Activated T-cell treated with anti-CD3 and anti-CD28 coated beads for 24 hours (primary cell): ENCODE measurements at regions not wholly inside any gene's neighbourhood (a gene's known extent, or its start where the extent isn't known, plus 50 kb on each side); places are given as distances from the start of the nearest gene placed in this dataset.

Source experiments
- DNase-seq: peaks from one replicate; pipeline ENCODE4 v3.0.0-alpha.2; 2020; ENCODE audit warnings: low read depth

DNA sequence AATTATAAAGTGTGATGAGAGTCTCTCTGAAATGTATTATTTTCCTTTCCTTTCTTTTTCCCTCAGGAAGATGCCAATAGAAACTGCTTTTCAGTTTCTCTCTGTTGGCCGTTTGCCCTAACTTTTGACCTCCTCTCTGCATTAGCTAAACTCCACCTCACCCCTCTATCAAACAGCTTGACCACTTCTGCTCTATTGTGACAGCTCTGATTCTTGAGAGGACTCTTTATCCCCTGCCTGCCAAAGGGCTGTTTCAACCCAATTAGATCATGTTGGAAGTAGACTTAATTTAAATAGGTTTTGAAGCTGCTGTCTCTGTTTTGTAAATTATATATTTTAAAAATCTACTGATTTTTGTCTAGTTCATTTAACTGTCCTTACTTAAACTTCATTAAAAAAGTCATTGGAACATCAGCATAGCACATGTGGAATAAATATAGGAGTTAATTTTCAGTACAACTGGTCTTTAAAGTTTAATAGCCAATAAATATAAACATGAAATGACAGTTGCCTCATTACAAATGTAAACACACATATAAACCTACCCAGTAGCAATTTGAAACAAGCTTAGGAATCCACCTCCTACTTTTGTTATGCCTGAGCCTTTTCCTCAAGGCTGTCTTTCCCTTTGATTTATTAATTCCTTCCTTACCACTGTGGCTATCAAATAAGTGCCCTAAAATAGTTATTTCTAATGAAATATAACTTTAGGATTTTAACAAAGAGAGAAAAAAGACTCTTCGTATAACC, 152.0 kb downstream of the CHRM3 start:
- no peak for DNase-seq

DNA sequence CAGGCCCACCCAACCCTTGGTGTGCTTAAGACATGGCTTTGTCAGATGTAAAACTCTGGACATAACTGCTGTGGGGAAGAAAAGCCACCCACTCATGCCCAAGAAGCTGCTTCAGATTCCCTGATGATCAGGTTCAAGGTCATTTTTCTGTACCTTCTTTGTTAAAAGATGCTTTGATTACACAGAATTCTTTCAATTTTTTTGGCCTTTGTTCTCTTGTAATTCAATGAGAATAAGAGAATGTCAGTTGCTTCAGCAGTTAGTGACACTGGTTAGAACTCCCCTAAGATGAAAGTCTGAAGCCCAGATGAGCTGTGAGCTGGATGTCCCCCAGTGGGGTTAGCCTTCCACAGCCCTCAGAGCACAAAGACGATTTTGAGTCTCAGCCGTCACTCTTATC, 152.7 kb downstream of the CHRM3 start:
- DNase-seq = no peak

DNA sequence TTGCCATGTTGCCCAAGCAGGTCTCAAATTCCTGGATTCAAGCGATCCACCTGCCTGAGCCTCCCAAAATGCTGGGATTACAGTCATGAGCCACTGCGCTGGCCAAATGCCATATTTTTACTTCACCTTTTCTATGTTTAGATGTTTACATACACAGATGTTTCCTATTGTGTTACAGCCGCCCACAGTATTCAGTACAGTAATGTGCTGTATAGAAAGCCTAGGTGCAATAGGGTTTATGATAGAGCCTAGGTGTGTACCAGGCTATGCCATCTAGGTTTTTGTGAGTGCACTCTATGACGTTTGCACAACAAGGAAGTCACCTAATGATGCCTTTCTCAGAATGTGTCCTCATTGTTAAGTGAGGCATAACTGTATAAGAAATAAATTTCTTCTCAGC, 153.4 kb downstream of the CHRM3 start:
- DNase-seq = no peak

- DNase-seq = no peak
These were observed 157.5 kb downstream of the CHRM3 start for GRCh38 chr1:239543873-239544272.

GRCh38 chr1:239545466-239545865, 159.1 kb downstream of the CHRM3 start:
- DNase-seq = no peak

- DNase-seq = no peak
These were observed 161.6 kb downstream of the CHRM3 start for GRCh38 chr1:239547987-239548386.

DNA sequence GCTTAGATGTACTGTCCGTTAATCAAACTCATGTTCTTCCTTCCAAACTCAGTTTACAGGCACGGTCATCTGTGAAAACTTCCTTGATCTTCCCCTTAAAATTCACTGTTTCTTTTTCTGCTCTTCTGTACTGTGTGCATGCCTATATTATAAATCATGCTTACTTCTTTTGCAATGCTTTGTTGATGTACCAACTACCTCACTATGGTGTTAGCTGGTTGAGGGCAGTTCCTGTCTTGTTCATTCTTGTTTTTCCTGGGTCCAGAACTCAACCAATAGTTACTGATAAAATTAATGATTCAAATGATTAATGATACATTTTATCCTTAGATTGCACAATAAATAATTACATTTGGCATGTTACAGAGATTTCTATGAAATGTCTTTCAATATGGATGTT, 163.8 kb downstream of the CHRM3 start:
- no peak for DNase-seq

DNA sequence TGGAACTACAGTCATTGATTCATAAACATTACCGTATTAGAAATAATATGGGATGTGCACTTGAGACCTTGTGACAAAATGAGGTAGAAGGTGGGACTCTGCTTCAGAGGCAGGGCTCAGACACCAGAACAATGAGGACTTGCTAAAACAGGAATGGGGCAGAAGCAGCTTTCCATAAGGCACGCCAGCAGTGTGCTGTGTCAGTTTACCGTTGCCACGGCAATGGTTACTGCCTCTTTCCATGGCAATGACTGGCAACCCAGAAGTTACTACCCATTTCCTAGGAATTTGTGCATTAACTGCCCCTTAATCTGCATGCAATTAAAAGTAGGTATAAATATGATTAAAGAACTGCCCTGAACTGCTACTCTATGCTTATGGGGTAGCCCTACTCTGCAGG, 169.0 kb downstream of the CHRM3 start:
- DNase-seq = no peak

DNA sequence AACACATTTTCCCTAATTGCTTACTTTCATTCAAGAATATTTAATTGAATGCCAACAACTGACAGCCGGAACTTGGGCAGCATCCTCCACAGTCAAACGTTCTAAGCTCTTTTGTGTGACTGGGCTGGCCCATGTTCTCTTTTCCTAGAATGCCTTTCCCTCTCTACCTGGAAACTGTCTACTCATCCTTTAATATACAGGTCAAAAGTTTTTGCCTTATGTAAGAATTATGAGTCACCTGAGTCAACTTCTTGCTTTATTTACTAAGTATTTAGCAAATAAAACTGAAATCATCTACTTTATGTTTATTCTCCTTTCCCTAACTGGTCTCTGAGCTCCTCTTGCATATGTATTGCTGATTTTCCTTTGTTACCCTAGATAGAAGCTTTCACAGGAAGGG, 172.2 kb downstream of the CHRM3 start:
- no peak for DNase-seq

GRCh38 chr1:239558991-239559390, 172.6 kb downstream of the CHRM3 start:
- no peak for DNase-seq

DNA sequence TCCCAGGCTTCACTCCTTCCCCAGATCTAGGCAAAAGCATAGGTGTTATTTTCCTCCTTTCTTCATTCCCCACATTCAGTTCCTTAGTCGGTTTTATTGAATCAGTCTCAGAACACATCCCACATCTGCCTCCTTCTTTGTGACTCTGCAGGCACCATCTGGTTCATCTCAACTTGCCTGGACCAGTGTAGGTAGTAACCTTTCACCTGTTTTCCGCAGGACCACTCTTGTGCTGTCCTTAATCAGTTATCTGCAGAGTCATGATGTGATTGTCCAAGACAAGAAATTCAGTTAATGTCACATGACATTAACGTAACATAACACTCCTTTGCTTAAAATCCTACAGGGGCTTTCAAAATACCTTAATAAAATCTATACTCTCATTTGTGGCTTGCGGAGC, 174.6 kb downstream of the CHRM3 start:
- no peak for DNase-seq

- no peak for DNase-seq
These were observed 175.7 kb downstream of the CHRM3 start for GRCh38 chr1:239562095-239562494.

DNA sequence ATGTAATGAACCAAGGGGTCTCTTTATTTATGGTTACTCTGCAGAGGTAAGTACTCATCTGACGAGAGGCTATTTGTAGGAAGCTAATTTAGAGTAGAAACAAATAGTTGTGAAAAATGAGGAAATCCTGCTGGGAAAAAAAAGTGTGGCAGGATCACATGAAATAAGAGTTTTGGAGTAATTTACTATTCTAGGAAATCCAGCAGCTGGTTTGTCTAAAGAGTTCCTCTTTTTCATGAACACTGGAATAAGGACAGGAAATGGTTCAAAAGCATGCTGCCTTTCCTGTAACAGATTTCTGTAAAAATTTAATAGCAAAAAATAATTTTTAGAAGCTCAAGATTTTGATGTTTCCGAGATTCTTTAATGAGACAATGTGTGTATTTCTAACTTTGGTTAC, 177.3 kb downstream of the CHRM3 start:
- no peak for DNase-seq

DNA sequence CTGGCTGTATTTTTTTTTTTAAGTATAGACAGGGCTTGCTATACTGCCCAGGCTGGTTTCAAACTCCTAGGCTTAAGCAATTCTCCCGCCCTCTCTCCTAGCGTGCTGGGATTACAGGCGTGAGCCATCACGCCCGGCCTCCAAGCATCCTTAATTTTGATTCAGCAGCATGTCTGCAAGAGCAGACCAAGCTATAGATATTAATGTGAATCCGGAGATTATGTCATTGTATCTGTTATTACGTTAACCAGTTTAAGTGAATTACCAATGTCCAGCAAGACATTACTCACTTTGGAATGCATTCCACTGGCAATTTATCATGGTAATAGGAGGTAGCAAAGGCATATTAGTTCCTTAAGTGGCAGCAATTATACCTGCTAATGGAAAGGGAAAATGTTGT, 179.7 kb downstream of the CHRM3 start:
- no peak for DNase-seq

GRCh38 chr1:239570878-239571277, 184.5 kb downstream of the CHRM3 start:
- DNase-seq = no peak

DNA sequence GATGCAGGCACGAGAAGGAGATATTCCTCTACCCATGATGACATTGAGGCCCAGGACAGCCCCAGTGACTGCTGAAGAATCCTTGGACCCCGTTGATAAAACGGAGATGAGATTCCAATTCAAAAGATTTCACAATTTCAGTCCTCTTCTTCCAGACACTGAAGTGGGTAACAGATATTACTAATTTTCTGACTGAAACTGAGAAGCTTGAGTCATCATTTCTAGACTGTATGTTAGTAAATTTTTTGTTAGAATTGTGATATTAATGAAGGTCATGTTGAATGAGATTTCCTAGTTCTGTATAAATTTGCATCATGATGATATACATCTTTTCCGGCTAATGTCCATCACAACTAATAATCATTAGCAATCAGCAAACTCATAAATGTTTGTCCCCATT, 185.8 kb downstream of the CHRM3 start:
- no peak for DNase-seq

GRCh38 chr1:239574112-239574511, 187.7 kb downstream of the CHRM3 start:
- DNase-seq = no peak

DNA sequence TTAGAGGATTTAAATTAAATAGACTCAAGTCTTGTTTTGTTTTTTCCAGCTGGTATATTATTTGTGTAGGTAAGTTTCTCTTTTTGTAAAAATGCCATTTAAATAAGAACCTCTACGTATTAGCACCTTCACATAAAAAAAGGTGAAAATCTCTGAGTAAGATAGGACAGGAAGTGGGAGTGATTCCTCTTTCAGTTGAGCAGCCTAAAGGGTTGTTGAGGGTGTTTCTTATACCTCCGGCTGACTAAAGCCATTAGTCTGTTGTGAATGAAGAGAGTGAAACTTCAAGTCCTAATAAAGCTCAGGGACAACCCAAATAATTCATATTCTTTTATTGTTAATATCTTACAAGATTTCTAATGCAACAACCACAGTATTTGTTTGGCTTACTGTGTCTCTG, 188.7 kb downstream of the CHRM3 start:
- DNase-seq = no peak

DNA sequence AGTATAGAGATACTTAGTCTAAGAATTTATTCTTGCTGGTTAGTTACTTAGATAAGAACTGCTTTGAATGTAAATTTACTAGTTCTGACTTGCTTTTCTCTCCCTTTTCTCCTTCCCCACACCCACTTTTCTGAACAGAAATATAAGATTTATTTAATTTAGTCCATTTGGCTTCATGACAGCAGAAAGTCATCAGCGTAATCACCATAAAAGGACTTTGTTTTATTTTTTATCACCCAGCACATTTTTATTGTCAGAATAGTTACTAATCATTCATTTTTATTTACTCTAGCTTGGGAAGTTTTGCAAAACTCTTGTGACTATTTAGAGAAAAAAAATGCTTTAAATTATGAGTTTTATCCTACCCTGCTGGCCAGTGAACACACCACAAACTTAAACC, 197.2 kb downstream of the CHRM3 start:
- DNase-seq = no peak

DNA sequence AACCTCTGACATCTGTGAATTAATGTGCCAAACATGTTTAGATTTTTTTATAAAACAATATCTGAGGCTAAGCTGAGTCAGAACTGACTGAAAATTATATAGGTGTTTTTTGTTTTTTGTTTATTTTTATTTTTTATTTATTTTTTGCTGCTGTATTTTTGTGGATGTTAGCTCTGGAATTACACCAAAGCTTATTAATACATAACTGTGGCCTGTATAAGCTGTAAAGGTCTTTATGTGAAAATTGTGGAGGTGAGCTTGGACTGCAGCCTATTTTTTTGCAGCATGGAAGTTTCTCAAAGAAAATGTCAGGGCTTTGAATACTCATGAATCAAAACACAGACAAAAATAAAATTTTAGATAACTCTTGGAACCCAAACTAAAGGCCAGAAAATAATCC, 199.8 kb downstream of the CHRM3 start:
- no peak for DNase-seq

DNA sequence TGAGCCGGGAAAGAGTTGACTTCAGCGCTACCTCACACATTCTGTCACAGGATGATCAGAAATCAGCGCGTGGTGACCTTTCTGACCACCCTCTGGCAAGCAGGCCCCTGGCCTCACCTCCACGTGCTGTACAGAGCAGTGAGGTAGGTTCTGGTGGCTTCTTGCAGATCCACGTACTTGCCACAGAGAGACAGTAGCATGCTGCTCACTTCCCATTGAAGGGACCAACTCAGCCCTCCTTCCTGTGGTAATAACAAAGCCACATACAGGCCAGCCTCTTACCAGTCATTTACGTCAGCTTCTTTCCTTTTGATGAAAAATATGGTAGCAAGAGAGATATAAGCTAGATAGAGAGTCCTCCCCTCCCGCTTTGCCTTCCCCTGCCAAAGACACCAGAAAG, 200.7 kb downstream of the CHRM3 start:
- DNase-seq = peak; percentile 2

GRCh38 chr1:239587574-239588369, 201.4 kb downstream of the CHRM3 start:
- DNase-seq = no peak

DNA sequence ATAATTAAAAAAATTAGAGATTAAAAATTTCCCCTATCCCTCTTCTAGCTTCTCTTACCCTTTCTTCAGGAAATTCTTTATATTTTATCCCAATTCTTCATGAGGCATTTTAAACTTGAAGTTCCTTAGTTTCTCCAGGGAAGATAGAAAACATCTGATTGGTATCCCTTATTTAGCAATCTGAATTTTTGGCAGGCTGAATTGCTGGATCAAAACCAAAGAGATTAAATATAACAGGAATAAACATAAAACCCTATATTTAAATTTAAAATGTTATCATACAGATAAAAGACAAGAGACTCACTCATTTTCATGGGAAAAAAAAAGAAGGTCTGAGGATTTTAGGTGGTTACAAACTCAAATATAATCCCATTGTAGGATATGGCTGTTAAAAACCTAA, 204.2 kb downstream of the CHRM3 start:
- DNase-seq = no peak

DNA sequence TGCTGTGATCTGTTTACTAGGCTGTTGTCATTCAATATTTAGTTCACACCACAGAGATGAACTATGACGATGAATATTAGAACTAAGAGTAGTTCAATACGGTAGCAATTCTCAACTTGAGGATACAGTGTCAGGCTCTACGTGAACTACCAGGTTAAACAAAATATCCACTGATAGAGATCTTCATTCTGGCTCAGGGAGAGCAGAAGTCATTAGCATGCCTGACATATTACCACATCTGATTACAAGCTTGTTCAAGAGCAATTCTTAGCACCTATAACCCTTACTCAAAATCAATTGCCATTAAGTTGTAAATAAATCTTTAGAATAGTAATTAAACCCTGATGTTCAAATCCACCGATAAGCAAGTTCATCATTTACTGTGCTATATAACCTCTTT, 207.2 kb downstream of the CHRM3 start:
- no peak for DNase-seq
